ENCODE measurements at regions not wholly inside any gene's neighbourhood (a gene's known extent, or its start where the extent isn't known, plus 50 kb on each side); places are given as distances from the start of the nearest gene placed in this dataset.

- Mint-ChIP-seq H3K4me3 (ENCODE audit: unreplicated experiment) (no peak overlapping the region), H3K36me3 (ENCODE audit: unreplicated experiment) (no peaks in the 10 kb centered on the region), H3K4me1 (ENCODE audit: low read depth, unreplicated experiment) (peaks cover 4% of the 10 kb centered on the region), H3K27me3 (ENCODE audit: unreplicated experiment) (no peaks in the 10 kb centered on the region), H3K9me3 (ENCODE audit: unreplicated experiment) (peaks cover 2% of the 10 kb centered on the region), H3K27ac (ENCODE audit: unreplicated experiment) (no peak overlapping the region)
- no peak for TF ChIP-seq CTCF (IDR thresholded peaks at IDR 0.05; ENCODE audit: partially characterized antibody, unreplicated experiment)
- no peak for DNase-seq
Measured at GRCh38 chr2:5042666-5043440, 649.3 kb upstream of the SOX11 start.

- no peaks in the 10 kb centered on the region for H3K9me3 Mint-ChIP-seq (ENCODE audit: unreplicated experiment)
- no peak overlapping the region for H3K27ac Mint-ChIP-seq (ENCODE audit: unreplicated experiment)
- DNase-seq = no peak
- H3K4me1 Mint-ChIP-seq (ENCODE audit: low read depth, unreplicated experiment) = peaks cover 2% of the 10 kb centered on the region
- H3K27me3 Mint-ChIP-seq (ENCODE audit: unreplicated experiment) = no peaks in the 10 kb centered on the region
- no peak overlapping the region for H3K4me3 Mint-ChIP-seq (ENCODE audit: unreplicated experiment)
- H3K36me3 Mint-ChIP-seq (ENCODE audit: unreplicated experiment) = no peaks in the 10 kb centered on the region
- no peak for TF ChIP-seq CTCF (IDR thresholded peaks at IDR 0.05; ENCODE audit: partially characterized antibody, unreplicated experiment)
Measured at GRCh38 chr2:5051300-5051699, 640.9 kb upstream of the SOX11 start.

DNA sequence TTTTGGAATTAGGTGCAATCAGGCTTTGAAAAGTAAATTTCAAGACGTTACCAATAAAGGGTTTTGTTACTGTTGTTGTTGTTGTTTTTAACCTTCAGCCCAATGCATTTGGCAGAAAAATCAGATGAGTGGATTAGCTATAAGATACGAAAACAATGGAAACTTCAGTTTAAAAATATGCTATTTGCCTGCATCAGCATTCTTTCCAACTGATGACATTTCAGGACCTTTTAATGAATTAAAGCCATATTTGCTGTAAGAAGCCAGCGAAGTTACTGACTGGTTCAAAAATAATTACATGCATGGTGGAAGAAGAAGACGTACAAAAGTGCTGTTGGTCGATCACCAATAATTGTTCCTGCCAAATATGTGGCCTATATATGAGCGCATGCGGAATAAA lies 639.3 kb upstream of the SOX11 start:
- H3K9me3 Mint-ChIP-seq (ENCODE audit: unreplicated experiment) = peaks cover 2% of the 10 kb centered on the region
- H3K27me3 Mint-ChIP-seq (ENCODE audit: unreplicated experiment) = no peaks in the 10 kb centered on the region
- H3K4me3 Mint-ChIP-seq (ENCODE audit: unreplicated experiment) = no peak overlapping the region
- H3K27ac Mint-ChIP-seq (ENCODE audit: unreplicated experiment) = no peak overlapping the region
- no peaks in the 10 kb centered on the region for H3K36me3 Mint-ChIP-seq (ENCODE audit: unreplicated experiment)
- H3K4me1 Mint-ChIP-seq (ENCODE audit: low read depth, unreplicated experiment) = peaks cover 8% of the 10 kb centered on the region
- TF ChIP-seq CTCF (IDR thresholded peaks at IDR 0.05; ENCODE audit: partially characterized antibody, unreplicated experiment) = no peak
- DNase-seq = no peak

DNA sequence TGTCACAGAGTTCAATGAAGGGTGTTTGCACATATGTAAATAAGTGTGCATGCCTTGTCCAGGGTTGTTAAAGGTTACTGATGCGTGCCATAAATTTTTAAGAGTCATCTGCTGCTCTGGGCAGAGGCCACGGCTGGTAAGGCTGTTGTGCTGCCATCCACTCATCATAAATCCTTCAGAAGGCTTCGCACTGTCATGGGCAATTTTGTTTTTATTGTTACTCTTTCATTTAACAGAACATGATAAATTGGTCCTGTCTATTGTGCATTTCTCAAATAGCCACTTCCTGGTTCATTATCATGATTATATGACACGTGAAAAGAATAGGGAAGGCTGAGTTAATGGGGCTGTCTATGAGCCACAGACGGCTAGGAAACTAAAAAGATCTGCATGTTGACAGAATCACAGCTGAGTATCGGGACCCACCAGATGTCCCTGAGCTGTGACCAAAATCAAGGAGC lies 634.3 kb upstream of the SOX11 start:
- Mint-ChIP-seq H3K27ac (ENCODE audit: unreplicated experiment) (peak overlapping the region; percentile 86), H3K4me3 (ENCODE audit: unreplicated experiment) (no peak overlapping the region), H3K9me3 (ENCODE audit: unreplicated experiment) (peaks cover 6% of the 10 kb centered on the region), H3K36me3 (ENCODE audit: unreplicated experiment) (no peaks in the 10 kb centered on the region), H3K27me3 (ENCODE audit: unreplicated experiment) (peaks cover 2% of the 10 kb centered on the region), H3K4me1 (ENCODE audit: low read depth, unreplicated experiment) (peaks cover 21% of the 10 kb centered on the region)
- no peak for DNase-seq
- TF ChIP-seq CTCF (IDR thresholded peaks at IDR 0.05; ENCODE audit: partially characterized antibody, unreplicated experiment) = no peak

GRCh38 chr2:5060956-5061355 lies 631.2 kb upstream of the SOX11 start:
- peaks cover 37% of the 10 kb centered on the region for H3K4me1 Mint-ChIP-seq (ENCODE audit: low read depth, unreplicated experiment)
- no peak for DNase-seq
- TF ChIP-seq CTCF (IDR thresholded peaks at IDR 0.05; ENCODE audit: partially characterized antibody, unreplicated experiment) = no peak
- H3K27ac Mint-ChIP-seq (ENCODE audit: unreplicated experiment) = no peak overlapping the region
- H3K27me3 Mint-ChIP-seq (ENCODE audit: unreplicated experiment) = peaks cover 2% of the 10 kb centered on the region
- H3K4me3 Mint-ChIP-seq (ENCODE audit: unreplicated experiment) = no peak overlapping the region
- no peaks in the 10 kb centered on the region for H3K36me3 Mint-ChIP-seq (ENCODE audit: unreplicated experiment)
- peaks cover 6% of the 10 kb centered on the region for H3K9me3 Mint-ChIP-seq (ENCODE audit: unreplicated experiment)
